ENCODE measurements at regions not wholly inside any gene's neighbourhood (a gene's known extent, or its start where the extent isn't known, plus 50 kb on each side); places are given as distances from the start of the nearest gene placed in this dataset.

DNA sequence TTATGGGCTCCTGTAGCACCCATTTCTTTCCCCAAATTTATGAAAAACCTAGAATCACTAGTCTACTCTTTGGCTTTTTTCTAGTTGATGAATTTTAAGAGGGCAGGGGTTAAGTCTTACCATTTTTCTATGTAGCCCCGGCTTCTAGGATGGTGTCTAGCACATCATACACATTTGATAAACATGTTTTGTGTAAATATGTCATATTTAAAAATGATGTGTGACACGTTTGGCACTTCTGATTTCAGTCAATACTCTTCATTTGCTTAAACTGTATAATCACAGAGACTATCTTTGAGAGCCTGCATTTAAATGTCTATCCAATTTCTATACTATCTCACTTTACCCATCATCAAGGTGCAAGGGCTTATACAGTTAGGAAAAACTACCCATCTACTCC lies 331.1 kb downstream of the TDRD15 start:
- no peak for TF ChIP-seq CTCF (IDR thresholded peaks at IDR 0.05; ENCODE audit: insufficient read depth, low read length, missing control alignments)
- POLR2A ChIA-PET, result no interaction called here
- CTCF ChIA-PET, result no interaction called here
- H3K4me3 ChIP-seq (ENCODE audit: low read depth, low read length), result no peak overlapping the region
- DNase-seq (ENCODE audit: low read depth, low spot score), result no peak

- ChIA-PET POLR2A (no interaction called here), CTCF (no interaction called here)
- no peak for DNase-seq (ENCODE audit: low read depth, low spot score)
- no peak for TF ChIP-seq CTCF (IDR thresholded peaks at IDR 0.05; ENCODE audit: insufficient read depth, low read length, missing control alignments)
- no peak overlapping the region for H3K4me3 ChIP-seq (ENCODE audit: low read depth, low read length)
Measured at GRCh38 chr2:21461754-21462240, 338.0 kb downstream of the TDRD15 start.

DNA sequence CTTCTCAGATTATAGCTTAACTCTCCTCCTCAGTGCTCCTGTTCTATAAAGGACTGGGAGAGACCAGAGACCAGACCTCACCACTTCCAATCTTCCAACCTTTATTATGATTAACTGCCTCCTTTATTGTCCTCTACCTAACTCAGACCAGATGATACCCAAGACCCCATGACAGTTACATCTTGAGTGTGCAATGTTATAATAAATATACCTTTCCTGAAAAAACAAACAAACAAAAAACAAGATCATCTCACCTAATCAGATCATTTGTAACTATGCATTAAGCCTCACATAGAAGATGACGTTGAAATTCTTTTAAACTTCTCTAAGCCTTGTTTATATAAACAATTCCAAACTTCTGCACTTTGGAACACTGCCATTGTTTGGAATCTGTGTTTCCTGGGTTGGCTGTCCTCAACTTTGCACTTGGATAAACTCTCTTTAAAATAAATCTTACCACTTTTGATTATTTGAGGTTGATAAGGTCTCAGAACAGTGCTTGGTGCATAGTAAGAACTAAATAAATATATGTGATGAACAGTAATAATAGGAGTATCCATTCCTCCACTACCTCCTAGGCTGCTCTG lies 342.7 kb downstream of the TDRD15 start:
- DNase-seq (ENCODE audit: low read depth, low spot score), result no peak
- TF ChIP-seq CTCF (IDR thresholded peaks at IDR 0.05; ENCODE audit: insufficient read depth, low read length, missing control alignments), result no peak
- CTCF ChIA-PET, result no interaction called here
- H3K4me3 ChIP-seq (ENCODE audit: low read depth, low read length), result no peak overlapping the region
- POLR2A ChIA-PET, result no interaction called here

DNA sequence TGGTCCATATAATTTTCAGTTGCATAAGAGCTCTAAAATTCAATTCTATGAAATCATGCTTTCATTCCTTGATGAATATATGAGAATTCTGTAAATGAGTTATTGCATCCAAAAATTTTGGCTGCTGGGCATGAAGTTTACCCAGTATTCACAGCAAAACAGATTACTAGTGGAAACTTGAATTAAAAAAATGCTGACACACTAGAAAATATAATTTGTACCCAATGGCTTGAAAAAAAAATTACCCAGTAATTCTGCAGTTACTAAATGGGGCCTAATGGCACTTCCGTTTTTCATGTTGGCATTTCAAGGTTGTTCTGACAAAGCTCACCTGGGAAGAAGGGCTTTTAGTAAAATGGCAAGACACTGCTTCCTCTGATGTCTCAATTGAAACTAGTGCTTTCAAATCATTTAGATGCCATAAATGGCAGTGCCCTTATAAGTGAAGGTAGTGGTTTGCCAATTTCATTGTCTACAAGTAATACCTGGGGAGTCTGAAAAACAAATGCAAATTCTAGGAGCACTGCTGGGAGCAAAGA lies 343.6 kb downstream of the TDRD15 start:
- ChIA-PET POLR2A (no interaction called here), CTCF (no interaction called here)
- no peak overlapping the region for H3K4me3 ChIP-seq (ENCODE audit: low read depth, low read length)
- no peak for DNase-seq (ENCODE audit: low read depth, low spot score)
- TF ChIP-seq CTCF (IDR thresholded peaks at IDR 0.05; ENCODE audit: insufficient read depth, low read length, missing control alignments), result no peak

DNA sequence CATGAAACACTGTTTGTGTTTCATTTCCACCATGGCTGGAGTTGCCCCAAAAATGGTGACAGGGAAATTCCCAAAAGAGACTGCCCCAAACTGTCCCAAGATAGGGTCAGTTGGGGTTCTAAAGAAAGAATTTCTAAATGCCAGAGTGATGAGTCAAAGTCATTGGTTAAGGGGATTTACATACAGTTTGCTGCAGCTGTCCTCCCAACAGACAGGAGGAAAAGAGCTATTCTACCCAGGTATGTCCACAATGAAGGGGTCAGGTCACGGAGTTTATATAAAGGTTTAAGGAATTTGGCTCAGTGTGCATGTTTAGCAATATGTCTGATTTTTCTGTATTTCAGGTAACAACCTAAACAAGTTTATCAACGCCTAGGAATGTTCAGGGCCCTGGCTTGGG lies 344.1 kb downstream of the TDRD15 start:
- no peak for DNase-seq (ENCODE audit: low read depth, low spot score)
- POLR2A ChIA-PET, result no interaction called here
- no peak overlapping the region for H3K4me3 ChIP-seq (ENCODE audit: low read depth, low read length)
- CTCF ChIA-PET, result no interaction called here
- TF ChIP-seq CTCF (IDR thresholded peaks at IDR 0.05; ENCODE audit: insufficient read depth, low read length, missing control alignments), result no peak

GRCh38 chr2:21468624-21469023 lies 344.9 kb downstream of the TDRD15 start:
- POLR2A ChIA-PET, result no interaction called here
- no peak for DNase-seq (ENCODE audit: low read depth, low spot score)
- H3K4me3 ChIP-seq (ENCODE audit: low read depth, low read length), result no peak overlapping the region
- TF ChIP-seq CTCF (IDR thresholded peaks at IDR 0.05; ENCODE audit: insufficient read depth, low read length, missing control alignments), result no peak
- CTCF ChIA-PET, result no interaction called here

Data from AG04449 (cell line).